GM18873 (cell line): ENCODE measurements at regions not wholly inside any gene's neighbourhood (a gene's known extent, or its start where the extent isn't known, plus 50 kb on each side); places are given as distances from the start of the nearest gene placed in this dataset.
"Not testable (repeated sequence)": the region's sequence is repeated elsewhere in the genome, so short reads cannot be mapped to it uniquely, and the experiment has no call there.

Experiments used
- ATAC-seq: cut with Tn5 transposase; IDR thresholded peaks from one replicate; pipeline ENCODE4 v1.9.1; 2021; ENCODE audit warnings: mild to moderate bottlenecking, moderate library complexity, moderate number of reproducible peaks; ENCODE audit not compliant: unreplicated experiment, low FRiP score

GRCh38 chr6:126661646-126662045 lies 321.7 kb downstream of the CENPW start:
- no peak for ATAC-seq

GRCh38 chr6:126662966-126663365 lies 323.1 kb downstream of the CENPW start:
- ATAC-seq, result no peak

GRCh38 chr6:126664271-126664670 lies 324.4 kb downstream of the CENPW start:
- ATAC-seq, result no peak

- ATAC-seq, result no peak
These were observed 325.6 kb downstream of the CENPW start for GRCh38 chr6:126665551-126665950.

- ATAC-seq, result no peak
These were observed 327.2 kb downstream of the CENPW start for GRCh38 chr6:126667071-126667470.

GRCh38 chr6:126667728-126668127 lies 327.8 kb downstream of the CENPW start:
- ATAC-seq, result no peak

- ATAC-seq, result peak; percentile 58
These were observed 332.7 kb downstream of the CENPW start for GRCh38 chr6:126672649-126673048.

- not testable (repeated sequence) for ATAC-seq
These were observed 333.8 kb downstream of the CENPW start for GRCh38 chr6:126673749-126674148.

GRCh38 chr6:126682440-126682839 lies 342.5 kb downstream of the CENPW start:
- ATAC-seq, result no peak

- no peak for ATAC-seq
These were observed 345.3 kb downstream of the CENPW start for GRCh38 chr6:126685182-126685581.

- no peak for ATAC-seq
These were observed 357.2 kb downstream of the CENPW start for GRCh38 chr6:126696921-126697693.

GRCh38 chr6:126698732-126699240 lies 358.9 kb downstream of the CENPW start:
- no peak for ATAC-seq

- no peak for ATAC-seq
These were observed 362.0 kb downstream of the CENPW start for GRCh38 chr6:126701676-126702560.

GRCh38 chr6:126716032-126716431 lies 376.1 kb downstream of the CENPW start:
- no peak for ATAC-seq

- no peak for ATAC-seq
These were observed 377.1 kb downstream of the CENPW start for GRCh38 chr6:126716826-126717509.

GRCh38 chr6:126718600-126719327 lies 378.8 kb downstream of the CENPW start:
- ATAC-seq, result no peak

GRCh38 chr6:126720304-126720703 lies 380.4 kb downstream of the CENPW start:
- no peak for ATAC-seq

- ATAC-seq, result no peak
These were observed 381.8 kb downstream of the CENPW start for GRCh38 chr6:126721581-126722160.

- ATAC-seq, result no peak
These were observed 382.5 kb downstream of the CENPW start for GRCh38 chr6:126722411-126722810.
